Mucosa of gallbladder (tissue), 1 donor: ENCODE measurements at regions not wholly inside any gene's neighbourhood (a gene's known extent, or its start where the extent isn't known, plus 50 kb on each side); places are given as distances from the start of the nearest gene placed in this dataset.

Experiments used
- DNase-seq: peaks from one replicate; pipeline ENCODE4 v3.0.0-alpha.2; 2020; ENCODE audit warnings: low spot score
- donor health status: DM: no; HTN: no; CAD: no.

DNA sequence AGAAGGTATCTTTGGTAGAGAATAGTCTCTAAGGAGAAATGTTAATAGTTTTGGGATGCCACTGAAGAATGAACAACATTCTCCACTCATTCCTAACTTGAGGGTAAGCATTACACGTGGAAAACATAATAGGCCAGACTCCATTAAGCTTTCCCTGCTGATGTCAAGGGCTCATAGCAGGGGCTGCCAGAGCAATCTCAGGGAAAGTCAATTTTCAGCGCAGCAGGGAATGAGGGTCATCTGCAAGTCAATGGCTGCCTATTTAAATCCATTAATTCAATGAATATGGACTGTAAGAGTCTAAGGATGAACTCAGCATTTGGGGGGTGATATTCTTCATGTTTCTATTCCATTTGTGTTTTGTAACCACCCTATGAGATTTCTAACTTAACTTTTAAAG is 144.2 kb upstream of the ARL4C start:
- no peak for DNase-seq

DNA sequence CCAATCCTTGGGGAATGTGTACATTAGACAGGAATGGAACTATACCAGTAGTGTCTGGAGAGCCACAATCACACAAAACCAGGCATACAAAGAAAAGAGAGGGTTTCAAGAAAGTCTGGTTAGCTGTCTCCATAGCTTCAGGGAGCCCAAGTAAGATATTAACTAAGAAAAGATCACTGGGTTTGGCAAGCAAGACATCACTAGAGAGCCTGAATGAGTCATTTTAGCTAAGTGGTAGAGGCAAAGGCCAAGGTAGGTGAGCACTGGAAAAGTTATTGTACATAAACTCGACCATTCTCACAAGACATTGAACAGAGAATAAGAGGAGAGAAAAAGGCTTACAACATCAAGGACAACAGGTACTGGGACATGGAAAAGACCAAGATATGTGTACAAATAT is 143.8 kb upstream of the ARL4C start:
- no peak for DNase-seq

DNA sequence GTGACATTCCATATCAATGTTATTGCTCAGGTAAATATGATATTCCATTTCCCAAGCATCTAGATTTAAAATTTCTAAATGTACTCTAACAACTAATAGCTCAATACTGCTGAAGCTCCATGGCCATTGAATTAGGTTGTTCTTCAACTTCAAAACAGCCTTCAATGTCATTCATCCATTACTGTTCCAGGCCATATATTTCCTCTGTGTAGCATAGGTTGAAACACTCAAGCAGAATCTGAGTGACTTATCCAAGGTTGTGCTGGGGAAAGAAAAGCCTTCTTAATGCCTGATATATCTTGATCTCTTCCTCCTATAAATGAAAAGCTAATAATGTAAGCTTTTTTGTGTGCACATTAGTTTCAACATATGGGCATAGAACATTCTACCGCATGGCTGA is 142.1 kb upstream of the ARL4C start:
- no peak for DNase-seq

DNA sequence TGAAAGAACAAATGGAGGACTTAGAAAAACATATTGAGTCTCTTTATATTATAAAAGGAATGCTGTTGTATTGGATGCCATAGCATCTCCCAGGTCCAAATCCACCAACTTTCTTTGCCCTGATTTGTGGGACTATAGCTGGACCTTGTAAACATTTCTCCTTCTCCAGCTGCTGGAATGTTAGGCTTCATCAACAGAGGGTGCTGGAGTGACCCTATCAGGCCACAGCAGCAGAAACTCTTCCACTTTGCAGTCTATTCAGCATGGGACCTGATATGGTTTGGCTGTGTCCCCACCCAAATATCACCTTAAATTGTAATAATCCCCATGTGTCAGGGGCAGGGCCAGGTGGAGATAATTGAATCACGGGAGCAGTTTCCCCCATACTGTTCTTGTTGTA is 138.4 kb upstream of the ARL4C start:
- DNase-seq = no peak

DNA sequence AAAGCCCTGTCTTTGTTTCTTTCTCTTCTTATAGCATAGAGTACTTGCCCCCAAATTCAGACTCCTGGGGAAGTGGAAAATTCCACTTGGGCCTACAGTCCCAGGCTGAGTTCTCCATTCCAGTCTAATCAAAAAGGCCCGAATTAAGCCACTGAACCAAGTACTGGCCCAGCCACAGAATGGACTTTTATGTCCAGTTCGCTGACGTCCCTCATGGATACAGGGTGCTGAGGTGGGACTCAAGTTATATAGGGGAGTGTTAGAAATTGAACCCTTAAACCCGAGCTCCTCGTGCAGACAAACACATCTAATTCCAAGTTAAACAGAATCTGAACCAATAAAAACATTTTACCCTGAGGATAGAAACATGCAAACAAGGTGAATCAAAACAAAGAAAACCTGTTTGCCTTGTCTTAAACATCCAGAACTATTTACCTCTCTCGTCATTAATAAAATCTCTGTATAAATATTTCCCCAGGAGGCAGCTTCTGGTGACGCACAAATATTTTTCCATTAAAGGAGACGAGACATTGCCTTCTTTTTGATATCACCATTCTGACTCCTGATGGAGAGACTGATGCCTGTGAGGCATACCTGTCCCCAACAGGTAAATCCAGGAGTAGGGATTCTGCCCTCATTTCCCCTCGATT is 136.8 kb upstream of the ARL4C start:
- no peak for DNase-seq

DNA sequence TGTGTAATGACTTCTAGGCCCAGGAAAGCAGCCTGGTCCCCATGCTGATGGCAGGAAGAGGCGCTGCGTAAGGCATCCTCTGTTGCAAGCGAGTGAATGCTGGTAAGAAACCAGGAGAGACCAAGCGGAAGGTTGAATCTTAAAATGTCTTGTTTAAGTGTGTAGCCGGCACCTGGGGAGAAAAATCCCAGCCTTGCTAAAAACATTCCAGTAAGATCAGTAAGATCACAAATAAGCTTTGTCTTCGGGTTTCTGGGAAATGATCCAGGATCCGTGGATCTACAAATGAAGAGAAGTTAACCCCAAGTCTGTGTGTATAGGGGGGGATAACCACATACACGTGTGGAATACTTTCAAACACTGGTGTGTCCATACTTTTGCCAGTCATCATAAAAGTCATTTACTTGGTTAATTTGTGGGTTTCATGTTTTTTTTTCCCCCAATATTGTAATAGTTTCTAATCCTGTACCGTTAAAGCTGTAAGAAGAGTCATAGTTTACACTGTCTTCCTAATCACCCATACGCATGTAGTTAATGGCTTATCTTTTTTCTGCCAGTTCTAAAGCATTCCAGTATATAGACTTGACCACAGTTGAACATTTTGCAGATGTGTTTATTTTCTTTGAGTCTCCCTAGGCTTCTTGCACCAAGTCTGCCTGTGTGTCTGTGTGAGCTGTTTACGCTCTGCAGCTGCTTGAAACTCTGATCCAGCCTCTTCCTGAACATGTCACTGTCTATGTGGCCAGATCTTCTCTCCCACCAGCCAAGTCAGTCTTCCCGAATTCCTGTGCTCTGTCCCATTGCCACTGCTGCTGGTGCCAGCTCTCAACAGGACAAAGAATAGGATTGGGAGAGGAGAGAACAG is 135.9 kb upstream of the ARL4C start:
- DNase-seq = no peak

DNA sequence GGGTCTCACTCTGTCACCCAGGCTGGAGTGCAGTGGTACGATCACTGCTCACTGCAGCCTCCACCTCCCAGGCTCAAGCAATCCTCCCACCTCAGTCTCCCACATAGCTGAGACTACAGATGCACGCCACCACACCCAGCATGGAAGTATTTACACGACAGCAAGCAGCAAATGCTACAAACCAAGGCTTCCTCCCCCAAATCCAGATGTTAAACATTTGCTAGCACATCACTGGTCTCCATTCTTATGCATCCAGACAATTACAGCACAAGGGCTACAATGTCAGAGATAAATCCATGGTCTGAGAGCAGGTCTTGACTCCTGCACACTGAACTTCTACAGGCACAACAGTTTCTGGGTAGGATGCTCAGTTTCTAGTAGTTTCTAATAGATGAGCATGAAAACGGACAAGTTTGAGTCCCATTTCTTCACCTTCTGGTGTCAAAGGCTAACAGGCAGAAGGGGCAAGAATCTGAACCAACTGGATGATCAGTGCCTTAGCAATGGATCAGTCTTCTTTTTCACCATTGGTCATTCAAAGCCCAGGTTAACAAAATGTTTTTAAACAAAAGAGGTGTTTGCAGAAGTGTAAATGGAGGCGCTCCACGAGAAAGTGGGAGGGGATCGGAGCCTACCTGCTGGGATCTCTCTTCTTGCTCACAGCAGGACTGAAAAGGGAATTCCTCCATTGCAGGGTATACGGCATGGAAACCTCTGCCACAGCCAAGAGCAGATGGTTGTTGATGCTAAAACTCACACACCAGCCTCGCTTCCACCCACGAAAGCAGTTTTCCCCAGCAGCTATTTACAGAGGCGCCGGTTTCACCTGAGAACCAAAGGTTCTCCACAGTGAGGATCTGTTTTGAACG is 135.0 kb upstream of the ARL4C start:
- no peak for DNase-seq

DNA sequence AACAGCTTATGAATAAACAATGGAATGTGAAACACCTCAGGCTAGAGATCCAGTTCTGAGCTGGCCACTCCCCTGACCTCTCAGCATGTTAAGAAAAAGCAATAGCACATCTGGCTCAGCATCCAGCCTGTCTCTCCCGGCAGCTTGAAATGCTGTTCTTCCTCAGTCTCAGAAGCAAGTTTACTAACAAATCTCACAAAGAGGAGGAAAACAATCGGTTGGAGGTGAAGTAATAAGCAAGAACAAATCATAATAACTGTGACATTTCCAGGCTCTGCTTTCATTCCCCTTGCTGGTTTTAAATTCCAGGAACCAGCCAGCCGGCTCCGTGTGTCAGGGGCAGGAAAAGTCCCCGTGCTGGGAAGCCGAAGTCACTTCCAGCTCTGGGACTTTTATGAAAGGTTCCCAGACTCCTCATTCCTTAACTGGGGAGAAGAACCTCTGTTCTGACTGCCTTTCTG is 133.9 kb upstream of the ARL4C start:
- no peak for DNase-seq

DNA sequence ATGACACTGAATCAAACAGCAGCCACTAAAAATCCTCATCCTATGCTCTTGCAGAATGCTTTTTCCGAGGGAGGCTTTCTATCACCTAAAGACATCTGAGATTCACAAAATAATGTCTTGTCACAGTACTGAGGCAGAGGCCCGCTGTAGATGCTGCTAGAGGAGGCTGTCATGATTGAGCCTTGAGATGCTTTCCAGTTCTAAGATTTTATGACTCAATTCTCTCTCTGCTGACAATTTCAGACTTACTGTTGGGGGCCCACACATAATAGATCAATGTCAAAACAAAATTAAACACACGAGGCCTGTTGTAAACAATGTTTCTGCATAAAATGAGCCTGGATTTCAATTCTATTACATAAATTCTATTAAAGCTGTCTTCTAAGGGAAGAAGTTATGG is 132.7 kb upstream of the ARL4C start:
- DNase-seq = no peak

DNA sequence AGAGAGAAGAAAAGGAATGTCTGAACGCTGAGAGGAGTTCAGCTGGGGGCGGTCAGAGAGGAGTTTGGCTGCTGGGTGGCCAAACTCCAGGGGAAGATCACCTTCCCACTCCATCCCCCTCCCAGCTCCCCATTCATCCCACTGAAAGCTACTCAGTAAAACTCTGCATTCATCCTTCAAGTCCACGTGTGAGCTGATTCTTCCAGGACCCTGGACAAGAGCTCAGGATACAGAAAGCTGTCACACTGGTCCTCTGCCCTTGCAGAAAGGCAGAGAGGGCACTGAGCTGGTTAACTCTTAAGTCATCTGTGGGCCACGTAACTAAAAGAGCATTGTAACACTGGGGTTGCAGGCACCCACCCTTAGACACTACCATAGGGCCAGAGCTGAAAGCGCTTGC is 132.1 kb upstream of the ARL4C start:
- no peak for DNase-seq

DNA sequence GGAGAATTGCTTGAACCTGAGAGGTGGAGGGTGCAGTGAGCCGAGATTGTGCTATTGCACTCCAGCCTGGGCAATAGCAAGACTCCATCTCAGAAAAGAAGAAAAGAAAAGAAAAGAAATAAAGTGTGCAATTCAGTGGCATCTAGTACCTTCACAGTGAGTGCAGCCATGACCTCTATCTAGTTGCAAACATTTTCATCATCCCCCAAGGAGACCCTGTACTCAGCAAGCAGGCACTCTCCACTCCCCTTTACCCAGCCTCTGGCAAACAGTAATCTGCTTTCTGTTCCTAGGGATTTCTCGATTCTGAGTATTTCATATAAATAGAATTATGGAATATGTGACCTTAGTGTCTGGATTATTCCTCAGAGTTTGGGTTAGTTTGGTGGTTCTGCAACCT is 130.4 kb upstream of the ARL4C start:
- no peak for DNase-seq

DNA sequence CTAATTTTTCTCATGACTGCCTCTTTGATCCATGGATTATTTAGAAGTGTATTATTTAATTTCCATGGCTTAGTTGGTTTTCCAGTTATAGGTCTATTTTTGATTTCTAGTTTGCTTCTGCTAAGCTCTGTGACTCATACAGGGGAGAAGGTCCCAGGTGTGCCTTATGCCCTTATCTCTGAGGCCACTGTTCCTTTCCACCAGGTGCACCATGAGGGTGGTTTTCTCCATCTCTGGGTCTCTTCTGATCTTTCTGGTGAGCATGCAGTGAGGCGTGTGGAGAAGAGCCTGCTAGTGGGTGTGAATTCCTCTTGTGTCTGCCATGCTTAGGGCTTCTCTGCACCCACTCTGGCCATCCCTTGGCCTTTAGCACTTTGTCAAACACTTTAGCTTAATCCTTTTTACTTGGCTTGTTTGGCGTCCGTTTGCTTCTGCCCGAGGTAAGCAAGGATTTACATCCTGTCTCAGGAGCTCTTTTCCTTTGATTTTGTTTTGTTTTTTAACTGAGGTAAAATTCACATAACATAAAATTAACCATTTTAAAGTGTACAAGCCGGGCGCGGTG is 129.8 kb upstream of the ARL4C start:
- no peak for DNase-seq

DNA sequence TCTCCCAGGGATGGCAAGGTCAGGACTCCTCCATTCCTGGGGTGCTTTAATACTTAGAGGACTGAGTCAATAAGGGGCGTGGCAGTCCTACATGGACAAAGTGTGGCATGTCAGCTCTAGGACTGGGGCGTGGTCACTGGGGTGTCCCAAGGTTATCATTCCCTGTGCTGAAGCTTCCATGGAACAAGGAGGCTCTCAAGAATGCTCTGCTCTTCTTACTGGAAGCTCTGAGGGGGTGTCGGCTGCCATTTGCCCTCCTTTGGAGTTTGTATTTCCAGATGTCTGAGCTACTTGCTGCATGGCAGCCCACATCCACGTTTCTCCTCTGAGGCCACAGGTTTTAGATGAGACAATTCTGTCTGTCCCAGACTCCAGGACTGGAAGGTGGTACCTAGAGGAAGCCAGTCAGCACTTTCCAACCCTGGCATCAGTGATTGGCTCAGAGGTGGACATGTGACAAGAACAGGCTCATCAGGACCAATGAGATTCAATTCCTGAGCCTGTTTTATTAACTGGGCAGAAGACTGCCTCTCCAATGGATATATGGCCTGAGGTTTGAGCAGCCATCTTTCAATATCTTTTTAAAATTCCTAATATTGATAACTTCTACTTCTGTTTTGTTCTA is 128.9 kb upstream of the ARL4C start:
- no peak for DNase-seq

DNA sequence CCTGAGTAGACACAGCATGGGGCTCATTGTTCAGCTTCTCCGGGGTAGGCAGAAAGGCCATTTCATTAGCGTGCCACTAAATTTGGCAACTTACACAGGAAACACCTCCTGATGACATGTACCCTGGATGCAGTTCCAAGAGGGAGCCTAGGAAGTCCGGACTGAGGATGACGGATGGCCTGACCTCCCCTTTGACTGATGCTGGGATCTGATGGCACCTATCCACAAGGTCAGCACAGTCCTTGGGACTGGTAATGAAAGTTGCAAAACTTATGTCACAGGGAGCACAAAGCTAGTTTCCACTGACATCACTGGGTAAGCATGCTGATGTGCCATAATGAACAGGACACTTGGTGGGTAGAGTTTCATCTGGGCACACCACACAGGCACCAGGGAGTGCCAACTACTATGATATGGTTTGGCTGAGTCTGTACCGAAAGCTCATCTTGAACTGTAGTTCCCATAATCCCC is 126.7 kb upstream of the ARL4C start:
- no peak for DNase-seq

DNA sequence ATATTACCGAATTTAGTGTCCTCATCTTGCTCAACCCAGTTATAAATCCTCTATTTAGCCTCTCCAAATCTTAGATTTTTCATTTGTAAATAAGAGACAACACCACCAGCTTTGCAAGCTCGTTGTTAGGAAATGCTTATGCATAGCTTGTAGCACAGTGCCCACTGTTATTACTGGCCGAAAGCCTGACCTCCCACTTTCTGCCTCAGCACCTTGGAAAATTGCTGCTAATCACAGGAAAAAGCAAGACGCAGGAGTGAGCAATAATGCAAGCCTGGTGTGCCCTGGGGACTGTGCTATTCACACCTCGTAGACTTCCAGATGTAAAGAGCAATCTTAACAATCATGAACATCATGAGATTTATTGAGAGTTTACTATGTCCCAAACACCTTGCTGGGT is 124.2 kb upstream of the ARL4C start:
- no peak for DNase-seq

DNA sequence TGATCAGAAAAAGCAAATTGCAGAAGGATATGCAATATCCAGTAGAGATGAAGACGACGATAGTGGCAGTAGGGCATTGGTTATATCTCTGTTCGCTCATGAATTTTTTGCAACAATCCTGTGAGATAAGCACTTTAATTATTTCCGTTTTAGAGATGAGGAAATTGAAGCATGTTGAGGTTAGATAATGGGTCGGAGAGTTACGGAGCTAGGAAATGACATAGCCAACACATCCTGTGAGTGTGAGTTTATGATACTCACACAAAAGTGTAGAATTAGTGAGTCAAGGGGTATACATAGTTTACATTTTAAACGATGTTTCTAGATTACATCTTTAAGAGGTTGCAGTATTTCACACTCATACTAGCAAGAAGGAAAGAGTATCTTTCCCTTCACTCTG is 123.1 kb upstream of the ARL4C start:
- no peak for DNase-seq

DNA sequence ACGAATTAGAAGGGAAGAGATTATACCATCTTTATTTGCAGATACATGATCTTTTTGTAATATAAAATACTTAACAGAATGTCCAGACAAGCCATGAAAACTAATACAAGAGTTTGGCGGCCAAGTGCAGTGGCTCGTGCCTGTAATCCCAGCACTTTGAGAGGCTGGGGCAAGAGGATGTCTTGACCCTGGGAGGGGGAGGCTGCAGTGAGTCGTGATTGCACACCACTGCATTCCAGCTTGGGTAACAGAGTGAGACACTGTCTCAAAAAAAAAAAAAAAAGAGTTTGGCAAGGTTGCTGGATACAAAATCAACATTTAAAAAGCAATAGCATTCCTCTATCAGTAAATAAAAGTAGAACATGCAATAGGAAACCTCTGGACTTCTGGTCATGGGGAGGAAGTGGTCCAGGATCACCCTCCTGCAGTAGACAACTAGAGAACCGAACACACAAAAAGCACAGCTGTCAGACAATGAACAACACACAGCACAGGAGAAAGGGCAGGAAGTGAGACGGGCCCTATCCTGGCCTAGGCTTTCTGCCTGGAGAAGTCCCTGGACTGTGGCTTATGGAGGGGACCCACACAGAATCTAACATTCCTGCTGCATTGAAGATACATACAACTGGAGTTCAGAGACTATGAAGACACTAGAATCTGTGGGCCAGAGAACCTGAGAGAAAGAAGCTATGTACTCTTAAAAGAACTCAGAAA is 118.9 kb upstream of the ARL4C start:
- DNase-seq = no peak

DNA sequence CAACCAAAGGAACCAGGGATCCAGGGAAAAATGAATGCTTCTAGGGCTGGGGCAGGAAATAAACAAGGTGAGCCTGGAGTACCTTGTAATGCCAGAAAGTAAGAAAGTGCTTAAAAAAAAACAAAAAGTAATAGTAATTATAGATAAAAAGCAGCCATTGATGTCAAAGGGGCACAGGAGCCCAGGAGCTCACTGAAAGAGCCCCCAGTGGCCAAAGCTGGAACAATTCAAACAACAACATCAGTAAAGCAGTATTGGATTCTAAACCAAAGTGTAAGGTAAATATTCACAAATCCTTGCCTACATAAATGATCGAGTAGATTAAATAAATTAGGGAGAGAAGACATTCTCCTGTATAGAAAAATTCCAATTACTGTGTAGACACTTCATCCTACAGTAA is 114.3 kb upstream of the ARL4C start:
- no peak for DNase-seq

DNA sequence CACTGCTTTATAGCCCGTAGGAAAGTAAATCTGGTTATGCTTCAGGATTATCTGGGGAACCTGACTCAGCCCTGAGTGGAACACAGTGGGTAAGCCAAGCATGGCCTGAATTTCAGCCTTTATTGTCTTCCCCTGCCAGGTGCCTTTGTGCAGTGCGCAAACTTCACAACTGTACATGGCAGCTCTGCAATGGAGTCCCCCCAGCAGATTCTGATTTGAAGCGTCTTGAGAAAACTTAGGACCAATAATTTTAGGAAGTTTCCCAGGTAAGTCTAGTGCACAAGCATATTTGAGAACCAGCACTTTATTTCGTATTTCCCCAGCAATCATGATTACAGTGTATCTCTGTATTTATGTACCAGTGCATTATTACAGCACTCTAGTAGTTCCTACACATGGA is 112.1 kb upstream of the ARL4C start:
- DNase-seq = no peak

DNA sequence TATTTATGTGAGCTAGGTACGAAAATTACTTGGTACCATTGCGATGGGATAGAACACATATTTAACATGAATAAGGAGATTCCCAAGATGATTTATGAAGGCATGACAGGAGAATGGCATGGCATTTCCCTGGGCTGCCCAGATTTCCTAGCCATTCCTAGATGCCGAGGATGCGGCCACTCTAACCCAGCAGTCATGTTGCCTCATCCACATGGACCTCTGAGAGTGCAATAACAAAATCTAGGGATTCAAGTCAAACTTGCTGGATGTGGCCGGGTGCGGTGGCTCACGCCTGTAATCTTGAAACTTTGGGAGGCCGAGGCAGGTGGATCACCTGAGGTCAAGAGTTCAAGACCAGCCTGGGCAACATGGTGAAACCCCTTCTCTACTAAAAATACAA is 110.8 kb upstream of the ARL4C start:
- no peak for DNase-seq

DNA sequence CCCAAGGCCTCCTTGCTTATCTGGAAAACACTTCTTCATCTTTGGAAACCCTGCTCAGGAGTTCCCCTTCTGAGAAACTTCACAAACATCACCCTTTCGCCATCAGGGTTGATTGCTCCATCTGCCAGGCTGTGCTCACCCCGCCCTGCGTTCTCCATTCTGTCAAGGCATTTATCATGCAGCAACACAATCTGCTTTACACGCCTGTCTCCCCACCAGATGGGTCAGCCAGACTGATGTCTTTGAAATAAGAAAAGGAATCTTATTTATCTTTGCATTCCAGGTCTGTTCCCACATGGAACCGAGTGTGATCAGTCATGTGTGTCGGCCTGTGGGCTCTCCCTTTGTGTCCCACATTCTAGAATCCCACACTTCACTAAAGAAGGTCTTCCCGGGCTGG is 110.0 kb upstream of the ARL4C start:
- no peak for DNase-seq
